PC-3 (cell line): ENCODE measurements at regions not wholly inside any gene's neighbourhood (a gene's known extent, or its start where the extent isn't known, plus 50 kb on each side); places are given as distances from the start of the nearest gene placed in this dataset.

ENCODE experiments used
- ATAC-seq: fragments of 200-7000 bp; cut with Tn5 transposase; 2 replicates; pipeline ENCODE4 v1.9.1; 2020; ENCODE audit warnings: mild to moderate bottlenecking, moderate library complexity
- BruUV-seq: library from RNA; stranded (reverse); fragments of 400-500 nt; replicated peaks from 2 replicates; lab custom pipeline; 2021; lab: Mats Ljungman, UMichigan
- CTCF ChIA-PET: fragments of 300-600 bp; sonication (Branson Sonifier 250); formaldehyde crosslinking; loops from one replicate; lab custom pipeline; 2022; ENCODE audit warnings: antibody characterized with exemption; lab: Charles Lee
- POLR2A ChIA-PET: fragments of 300-600 bp; sonication (Branson Sonifier 250); formaldehyde crosslinking; loops from one replicate; lab custom pipeline; 2022; ENCODE audit warnings: antibody characterized with exemption; ENCODE audit not compliant: unreplicated experiment; lab: Charles Lee
- DNase-seq: peaks from one replicate; pipeline ENCODE4 v3.0.0-alpha.2; 2015
- H2AFZ ChIP-seq: fragments of 300-600 bp; sonication (generic); 2 replicates; pipeline ENCODE4 v1.6.0; 2016; ENCODE audit warnings: antibody characterized with exemption, low read length
- H3F3A ChIP-seq: fragments of 300-600 bp; sonication (generic); one replicate; pipeline ENCODE4 v1.6.0; 2017; ENCODE audit warnings: antibody characterized with exemption, low read length, control low read depth, mild to moderate bottlenecking; ENCODE audit not compliant: unreplicated experiment
- H3K27ac ChIP-seq: fragments of 300-600 bp; sonication (generic); 2 replicates; pipeline ENCODE4 v1.5.1; 2016; ENCODE audit warnings: mild to moderate bottlenecking, low read length
- H3K27me3 ChIP-seq: fragments of 300-600 bp; sonication (generic); 2 replicates; pipeline ENCODE4 v1.6.1; 2016; ENCODE audit warnings: low read length, mixed read lengths
- H3K36me3 ChIP-seq: fragments of 300-600 bp; sonication (generic); 2 replicates; pipeline ENCODE4 v1.6.1; 2016; ENCODE audit warnings: low read depth, mixed run types, low read length, mixed read lengths
- H3K4me1 ChIP-seq: fragments of 300-600 bp; sonication (generic); 2 replicates; pipeline ENCODE4 v1.5.1; 2016; ENCODE audit warnings: low read length; ENCODE audit not compliant: insufficient read depth
- H3K4me2 ChIP-seq: fragments of 300-600 bp; sonication (generic); 2 replicates; pipeline ENCODE4 v1.6.0; 2016; ENCODE audit warnings: low read length
- H3K4me3 ChIP-seq: fragments of 300-600 bp; sonication (generic); 2 replicates; pipeline ENCODE4 v1.5.1; 2016; ENCODE audit warnings: mild to moderate bottlenecking, low read length, mixed read lengths
- H3K79me2 ChIP-seq: fragments of 300-600 bp; sonication (generic); 2 replicates; pipeline ENCODE4 v1.6.1; 2017; ENCODE audit warnings: low read length, mixed read lengths
- H3K9ac ChIP-seq: fragments of 300-600 bp; sonication (generic); 2 replicates; pipeline ENCODE4 v1.6.0; 2016; ENCODE audit warnings: mild to moderate bottlenecking, low read length
- H3K9me2 ChIP-seq: fragments of 300-600 bp; sonication (generic); replicated peaks from 2 replicates; pipeline ENCODE4 v1.6.1; 2016; ENCODE audit warnings: mixed run types, low read length, mixed read lengths
- H3K9me3 ChIP-seq: fragments of 300-600 bp; sonication (generic); 2 replicates; pipeline ENCODE4 v1.6.1; 2016; ENCODE audit warnings: low read length, mixed read lengths
- H4K20me1 ChIP-seq: fragments of 300-600 bp; sonication (generic); 2 replicates; pipeline ENCODE4 v1.6.1; 2016; ENCODE audit warnings: low read length, mixed read lengths
- CTCF ChIP-seq: fragments of 300-600 bp; sonication (generic); conservative IDR thresholded peaks from 2 replicates; pipeline ENCODE4 v1.5.1; 2017; ENCODE audit warnings: antibody characterized with exemption, low read depth, mild to moderate bottlenecking, low read length
- EZH2 ChIP-seq: fragments of 300-600 bp; sonication (generic); IDR thresholded peaks from one replicate; pipeline ENCODE4 v1.6.1; 2017; ENCODE audit warnings: antibody characterized with exemption, mild to moderate bottlenecking, low read length; ENCODE audit not compliant: unreplicated experiment
- EZH2phosphoT487 ChIP-seq: fragments of 300-600 bp; sonication (generic); IDR thresholded peaks from 2 replicates; pipeline ENCODE4 v1.6.1; 2018; ENCODE audit warnings: mild to moderate bottlenecking, antibody characterized with exemption, low read length, borderline replicate concordance
- intact Hi-C: fragments of 100-400 bp; cut with micrococcal nuclease; formaldehyde crosslinking; loops from 2 replicates; pipeline ENCODE4 v1.9.0; 2023

- no peak overlapping the region for H3K9ac ChIP-seq
- no peaks in the 10 kb centered on the region for H3K79me2 ChIP-seq
- no peak for DNase-seq
- ChIA-PET POLR2A (no interaction called here), CTCF (no interaction called here)
- no peak overlapping the region for H3K27ac ChIP-seq
- H3K36me3 ChIP-seq: no peaks in the 10 kb centered on the region
- no peaks in the 10 kb centered on the region for H3F3A ChIP-seq
- peaks cover 10% of the 10 kb centered on the region; the same call in 1 of the 2 replicates for H3K9me3 ChIP-seq
- no peaks in the 10 kb centered on the region for H3K9me2 ChIP-seq
- H2AFZ ChIP-seq: no peak overlapping the region
- TF ChIP-seq EZH2phosphoT487 (no peak), CTCF (no peak), EZH2 (no peak)
- no peaks in the 10 kb centered on the region for H3K27me3 ChIP-seq
- no TSS peak for BruUV-seq
- no peaks in the 10 kb centered on the region for H3K4me1 ChIP-seq
- no peak for ATAC-seq
- intact Hi-C loops: no loop called here
- H3K4me2 ChIP-seq: no peak overlapping the region
- no peaks in the 10 kb centered on the region for H4K20me1 ChIP-seq
- no peak overlapping the region for H3K4me3 ChIP-seq
Measured at GRCh38 chr5:166648736-166649135, 1642.7 kb upstream of the WWC1 start.

DNA sequence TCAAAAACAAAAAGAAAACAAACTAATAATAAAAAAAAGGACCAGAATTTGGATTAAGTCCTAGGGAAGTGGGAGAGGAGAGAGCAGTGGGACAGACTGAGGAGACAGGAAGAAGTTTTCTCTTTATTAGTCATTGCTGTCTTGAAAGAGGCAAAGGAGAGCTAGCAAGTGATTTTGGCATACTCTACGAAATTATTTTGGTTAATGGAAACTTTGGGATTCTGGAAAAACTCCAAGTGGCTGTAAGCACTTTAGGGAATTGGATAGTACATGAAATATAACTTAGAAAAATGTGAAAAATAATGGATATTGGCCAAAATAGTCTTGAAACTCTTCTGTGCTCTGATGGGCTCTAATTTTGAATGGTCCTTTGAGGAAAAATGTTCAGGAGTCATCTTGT lies 1641.8 kb upstream of the WWC1 start:
- intact Hi-C loops: no loop called here
- no peaks in the 10 kb centered on the region for H3K27me3 ChIP-seq
- no peak overlapping the region for H3K4me3 ChIP-seq
- POLR2A ChIA-PET: no interaction called here
- CTCF ChIA-PET: no interaction called here
- no TSS peak for BruUV-seq
- H3K9me2 ChIP-seq: no peaks in the 10 kb centered on the region
- H3K9ac ChIP-seq: no peak overlapping the region
- H3K27ac ChIP-seq: no peak overlapping the region
- no peak for ATAC-seq
- TF ChIP-seq EZH2 (no peak), EZH2phosphoT487 (no peak), CTCF (no peak)
- H3K36me3 ChIP-seq: no peaks in the 10 kb centered on the region
- no peaks in the 10 kb centered on the region for H3K79me2 ChIP-seq
- H3K4me1 ChIP-seq: no peaks in the 10 kb centered on the region
- H4K20me1 ChIP-seq: no peaks in the 10 kb centered on the region
- H2AFZ ChIP-seq: no peak overlapping the region
- H3K9me3 ChIP-seq: peaks cover 10% of the 10 kb centered on the region; the same call in 1 of the 2 replicates
- H3K4me2 ChIP-seq: no peak overlapping the region
- no peak for DNase-seq
- H3F3A ChIP-seq: no peaks in the 10 kb centered on the region

- Histone ChIP-seq H3K9me3 (peaks cover 14% of the 10 kb centered on the region; the same call in 1 of the 2 replicates), H3K27ac (no peak overlapping the region), H3K9me2 (no peaks in the 10 kb centered on the region), H3K4me1 (no peaks in the 10 kb centered on the region), H3K36me3 (no peaks in the 10 kb centered on the region), H3K79me2 (no peaks in the 10 kb centered on the region), H3K4me3 (no peak overlapping the region), H3F3A (no peaks in the 10 kb centered on the region), H3K9ac (no peak overlapping the region), H2AFZ (no peak overlapping the region), H4K20me1 (no peaks in the 10 kb centered on the region), H3K4me2 (no peak overlapping the region), H3K27me3 (no peaks in the 10 kb centered on the region)
- TF ChIP-seq EZH2 (no peak), EZH2phosphoT487 (no peak), CTCF (no peak)
- ATAC-seq: no peak
- POLR2A ChIA-PET: no interaction called here
- CTCF ChIA-PET: no interaction called here
- DNase-seq: no peak
- BruUV-seq: no TSS peak
- intact Hi-C loops: no loop called here
Measured at GRCh38 chr5:166651234-166651633, 1640.2 kb upstream of the WWC1 start.
